ENCODE measurements at regions not wholly inside any gene's neighbourhood (a gene's known extent, or its start where the extent isn't known, plus 50 kb on each side); places are given as distances from the start of the nearest gene placed in this dataset.

DNA sequence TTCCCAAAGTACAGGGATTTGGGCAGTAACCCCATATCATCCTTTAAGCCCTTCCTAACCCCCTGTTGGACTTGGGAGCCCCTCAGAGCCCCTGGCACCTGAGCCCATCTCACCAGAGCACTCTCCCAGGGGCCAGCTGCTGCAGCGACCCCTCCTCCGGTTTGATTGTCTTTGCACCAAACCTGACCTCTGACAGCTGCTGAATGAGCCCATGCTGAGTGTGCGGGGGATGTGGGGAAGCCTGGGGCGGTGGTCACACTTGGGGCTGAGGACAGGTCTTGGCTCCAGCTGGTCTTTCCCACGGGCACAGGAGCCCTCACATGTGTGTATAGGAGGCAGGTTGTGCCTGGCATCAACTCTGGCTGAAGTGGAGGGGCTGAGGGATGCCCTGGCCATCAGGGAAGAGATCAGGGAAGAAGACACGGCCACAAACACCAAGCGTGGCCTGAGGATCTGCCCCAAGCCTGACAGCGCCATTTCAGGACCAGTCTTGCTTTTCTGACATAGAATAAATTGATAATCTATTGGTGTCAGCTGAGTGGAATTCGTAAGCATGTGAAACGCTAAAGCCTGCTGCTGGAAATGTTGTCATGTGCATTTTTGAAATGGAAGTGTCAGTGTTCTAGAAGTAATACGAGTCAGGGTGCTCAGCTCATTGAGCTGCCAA, 102.4 kb downstream of the ACKR3 start:
- H3K9me3 Mint-ChIP-seq: peaks cover 9% of the 10 kb centered on the region
- peaks cover 3% of the 10 kb centered on the region for H3K36me3 Mint-ChIP-seq (ENCODE audit: low read depth)
- H3K27ac Mint-ChIP-seq (ENCODE audit: unreplicated experiment): no peak overlapping the region
- H3K4me1 Mint-ChIP-seq: peaks cover 41% of the 10 kb centered on the region
- no peaks in the 10 kb centered on the region for H3K27me3 Mint-ChIP-seq (ENCODE audit: low read depth)
- no peak for DNase-seq (ENCODE audit: low read depth, low spot score)
- H3K4me3 Mint-ChIP-seq: no peak overlapping the region
- TF ChIP-seq, protein P1, sequence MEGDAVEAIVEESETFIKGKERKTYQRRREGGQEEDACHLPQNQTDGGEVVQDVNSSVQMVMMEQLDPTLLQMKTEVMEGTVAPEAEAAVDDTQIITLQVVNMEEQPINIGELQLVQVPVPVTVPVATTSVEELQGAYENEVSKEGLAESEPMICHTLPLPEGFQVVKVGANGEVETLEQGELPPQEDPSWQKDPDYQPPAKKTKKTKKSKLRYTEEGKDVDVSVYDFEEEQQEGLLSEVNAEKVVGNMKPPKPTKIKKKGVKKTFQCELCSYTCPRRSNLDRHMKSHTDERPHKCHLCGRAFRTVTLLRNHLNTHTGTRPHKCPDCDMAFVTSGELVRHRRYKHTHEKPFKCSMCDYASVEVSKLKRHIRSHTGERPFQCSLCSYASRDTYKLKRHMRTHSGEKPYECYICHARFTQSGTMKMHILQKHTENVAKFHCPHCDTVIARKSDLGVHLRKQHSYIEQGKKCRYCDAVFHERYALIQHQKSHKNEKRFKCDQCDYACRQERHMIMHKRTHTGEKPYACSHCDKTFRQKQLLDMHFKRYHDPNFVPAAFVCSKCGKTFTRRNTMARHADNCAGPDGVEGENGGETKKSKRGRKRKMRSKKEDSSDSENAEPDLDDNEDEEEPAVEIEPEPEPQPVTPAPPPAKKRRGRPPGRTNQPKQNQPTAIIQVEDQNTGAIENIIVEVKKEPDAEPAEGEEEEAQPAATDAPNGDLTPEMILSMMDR (conservative IDR thresholded peaks at IDR 0.05): no peak

DNA sequence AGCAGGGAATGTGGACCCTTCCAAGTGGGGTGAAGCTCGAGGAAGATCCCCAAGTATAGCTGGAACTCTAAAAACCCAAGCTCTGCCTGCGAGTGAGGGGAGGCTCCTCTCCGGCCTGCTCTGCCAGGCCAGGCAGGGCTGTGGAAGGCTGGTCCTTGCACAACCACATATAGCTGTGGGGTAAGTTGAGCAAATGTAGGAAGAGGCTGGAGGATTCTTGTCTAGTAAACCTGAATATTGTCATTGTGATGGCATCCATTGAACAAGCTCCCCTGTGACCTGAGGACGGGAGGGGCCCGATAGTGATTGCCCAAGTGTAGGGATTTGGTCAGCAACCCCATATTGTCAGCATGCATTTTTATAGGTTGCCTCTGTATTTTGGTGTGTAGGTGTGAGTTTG, 103.0 kb downstream of the ACKR3 start:
- Mint-ChIP-seq H3K36me3 (ENCODE audit: low read depth) (peaks cover 3% of the 10 kb centered on the region), H3K4me3 (no peak overlapping the region), H3K27ac (ENCODE audit: unreplicated experiment) (no peak overlapping the region), H3K9me3 (peaks cover 9% of the 10 kb centered on the region), H3K4me1 (peaks cover 41% of the 10 kb centered on the region), H3K27me3 (ENCODE audit: low read depth) (no peaks in the 10 kb centered on the region)
- DNase-seq (ENCODE audit: low read depth, low spot score): no peak
- TF ChIP-seq, protein P1 (conservative IDR thresholded peaks at IDR 0.05): no peak

GRCh38 chr2:236673126-236673822, 103.6 kb downstream of the ACKR3 start:
- TF ChIP-seq, protein P1 (conservative IDR thresholded peaks at IDR 0.05): no peak
- Mint-ChIP-seq H3K36me3 (ENCODE audit: low read depth) (peaks cover 3% of the 10 kb centered on the region), H3K4me1 (peaks cover 37% of the 10 kb centered on the region), H3K27me3 (ENCODE audit: low read depth) (no peaks in the 10 kb centered on the region), H3K27ac (ENCODE audit: unreplicated experiment) (no peak overlapping the region), H3K4me3 (no peak overlapping the region), H3K9me3 (peaks cover 9% of the 10 kb centered on the region)
- DNase-seq (ENCODE audit: low read depth, low spot score): no peak

GRCh38 chr2:236673823-236674185, 104.2 kb downstream of the ACKR3 start:
- TF ChIP-seq, protein P1 (conservative IDR thresholded peaks at IDR 0.05): no peak
- H3K36me3 Mint-ChIP-seq (ENCODE audit: low read depth): peaks cover 3% of the 10 kb centered on the region
- H3K4me3 Mint-ChIP-seq: no peak overlapping the region
- H3K9me3 Mint-ChIP-seq: peaks cover 9% of the 10 kb centered on the region
- no peak for DNase-seq (ENCODE audit: low read depth, low spot score)
- H3K27ac Mint-ChIP-seq (ENCODE audit: unreplicated experiment): no peak overlapping the region
- peaks cover 36% of the 10 kb centered on the region for H3K4me1 Mint-ChIP-seq
- no peaks in the 10 kb centered on the region for H3K27me3 Mint-ChIP-seq (ENCODE audit: low read depth)

GRCh38 chr2:236674238-236674637, 104.6 kb downstream of the ACKR3 start:
- Mint-ChIP-seq H3K27me3 (ENCODE audit: low read depth) (no peaks in the 10 kb centered on the region), H3K4me3 (no peak overlapping the region), H3K36me3 (ENCODE audit: low read depth) (peaks cover 3% of the 10 kb centered on the region), H3K4me1 (peaks cover 36% of the 10 kb centered on the region), H3K27ac (ENCODE audit: unreplicated experiment) (no peak overlapping the region), H3K9me3 (peaks cover 9% of the 10 kb centered on the region)
- TF ChIP-seq, protein P1 (conservative IDR thresholded peaks at IDR 0.05): no peak
- DNase-seq (ENCODE audit: low read depth, low spot score): no peak

Measured in neural crest cell (in vitro differentiated cells).